IMR-90 (cell line): ENCODE measurements at regions not wholly inside any gene's neighbourhood (a gene's known extent, or its start where the extent isn't known, plus 50 kb on each side); places are given as distances from the start of the nearest gene placed in this dataset.

ENCODE experiments used
- CTCF ChIP-seq: conservative IDR thresholded peaks from 2 replicates; pipeline ENCODE4 v1.5.1; 2012; ENCODE audit warnings: mild to moderate bottlenecking, low read depth, low read length, improper control_type of control experiment
- FOS ChIP-seq: fragments of 150-350 bp; IDR thresholded peaks from 2 replicates; pipeline ENCODE4 v1.6.1; 2016; ENCODE audit warnings: low read depth, low read length
- MAFK ChIP-seq: IDR thresholded peaks from 2 replicates; pipeline ENCODE4 v1.6.1; 2012; ENCODE audit warnings: low read depth, low read length, improper control_type of control experiment
- MXI1 ChIP-seq: IDR thresholded peaks from 2 replicates; pipeline ENCODE4 v1.6.1; 2012; ENCODE audit warnings: low read depth, mild to moderate bottlenecking, low read length, moderate library complexity, borderline replicate concordance
- NFE2L2 ChIP-seq: fragments of 150-350 bp; IDR thresholded peaks from 2 replicates; pipeline ENCODE4 v1.6.1; 2016; ENCODE audit warnings: low read depth, mild to moderate bottlenecking, low read length
- POLR2A ChIP-seq: IDR thresholded peaks from 2 replicates; pipeline ENCODE4 v1.6.1; 2012; ENCODE audit warnings: mild to moderate bottlenecking, low read depth, low read length
- SMC3 ChIP-seq: fragments of 150-350 bp; IDR thresholded peaks from 2 replicates; pipeline ENCODE4 v1.6.1; 2016; ENCODE audit warnings: low read depth, mild to moderate bottlenecking, antibody characterized with exemption, low read length, moderate library complexity
- TF ChIP-seq, protein P1 (sequence below): fragments of 150-350 bp; IDR thresholded peaks from 2 replicates; pipeline ENCODE4 v1.6.1; 2017; ENCODE audit warnings: mild to moderate bottlenecking, antibody characterized with exemption, low read length, low read depth

DNA sequence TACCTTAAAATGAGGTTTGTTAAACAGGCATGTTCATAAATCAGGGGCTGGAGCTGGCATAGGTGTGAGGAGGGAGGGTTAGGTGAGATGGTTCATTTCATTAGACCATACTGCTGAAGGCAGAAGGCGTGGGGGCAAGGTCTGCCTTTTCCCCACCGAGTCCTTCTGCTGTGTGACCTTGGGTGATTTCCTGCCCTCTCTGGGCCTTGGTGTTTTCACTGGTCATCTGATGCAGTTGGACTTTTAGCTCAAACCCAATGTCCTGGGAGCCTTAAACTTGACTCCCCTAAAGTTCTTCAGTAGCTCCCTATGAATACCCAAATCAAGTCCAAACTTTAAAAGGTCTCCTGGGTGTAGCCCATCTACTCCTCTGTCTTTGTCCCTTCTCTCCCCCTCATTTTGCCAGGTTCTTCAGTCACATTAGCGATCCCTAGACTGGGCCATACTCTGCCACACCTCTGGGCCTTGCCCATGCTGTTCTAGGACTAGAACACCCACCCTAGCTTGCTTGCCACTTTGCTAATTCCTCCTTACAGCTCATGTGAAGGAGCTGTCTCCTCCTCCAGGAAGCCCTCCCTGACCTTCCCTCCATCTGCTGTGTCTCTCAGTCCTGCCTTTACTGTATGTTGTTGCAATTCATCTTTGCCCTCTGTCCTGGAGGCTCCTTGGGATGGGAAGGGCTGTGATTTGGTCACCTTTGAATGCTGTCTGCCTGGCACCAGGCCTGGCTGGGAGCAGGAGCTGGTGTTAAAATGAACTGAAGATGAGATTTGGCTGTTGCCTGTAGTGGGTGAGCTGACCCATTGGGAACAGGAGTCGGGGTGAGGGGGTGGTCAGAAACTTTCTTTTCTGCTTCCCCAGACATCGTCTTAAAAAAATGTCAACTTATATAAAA is 85.4 kb upstream of the HS6ST1 start:
- TF ChIP-seq CTCF (no peak), NFE2L2 (no peak), POLR2A (no peak), MAFK (no peak), FOS (no peak), SMC3 (no peak), MXI1 (no peak)
- TF ChIP-seq, protein P1, sequence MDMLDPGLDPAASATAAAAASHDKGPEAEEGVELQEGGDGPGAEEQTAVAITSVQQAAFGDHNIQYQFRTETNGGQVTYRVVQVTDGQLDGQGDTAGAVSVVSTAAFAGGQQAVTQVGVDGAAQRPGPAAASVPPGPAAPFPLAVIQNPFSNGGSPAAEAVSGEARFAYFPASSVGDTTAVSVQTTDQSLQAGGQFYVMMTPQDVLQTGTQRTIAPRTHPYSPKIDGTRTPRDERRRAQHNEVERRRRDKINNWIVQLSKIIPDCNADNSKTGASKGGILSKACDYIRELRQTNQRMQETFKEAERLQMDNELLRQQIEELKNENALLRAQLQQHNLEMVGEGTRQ, result no peak
